ENCODE measurements at regions not wholly inside any gene's neighbourhood (a gene's known extent, or its start where the extent isn't known, plus 50 kb on each side); places are given as distances from the start of the nearest gene placed in this dataset.
A peak's percentile ranks its signal among the peaks of the same experiment; 100 is the strongest.

GRCh38 chr3:148042663-148043445 is 633.7 kb downstream of the ZIC1 start:
- DNase-seq = no peak

- no peak for DNase-seq
Measured at GRCh38 chr3:148044151-148044550, 635.0 kb downstream of the ZIC1 start.

- no peak for DNase-seq
Measured at GRCh38 chr3:148054999-148055398, 642.7 kb upstream of the AGTR1 start.

- DNase-seq = peak; percentile 49
Measured at GRCh38 chr3:148062590-148062989, 635.1 kb upstream of the AGTR1 start.

GRCh38 chr3:148066802-148067201 is 630.9 kb upstream of the AGTR1 start:
- no peak for DNase-seq

GRCh38 chr3:148068466-148068865 is 629.2 kb upstream of the AGTR1 start:
- DNase-seq = no peak

GRCh38 chr3:148070041-148070440 is 627.7 kb upstream of the AGTR1 start:
- DNase-seq = no peak

- no peak for DNase-seq
Measured at GRCh38 chr3:148073721-148074456, 623.8 kb upstream of the AGTR1 start.

GRCh38 chr3:148074946-148075345 is 622.8 kb upstream of the AGTR1 start:
- DNase-seq = peak; percentile 17

GRCh38 chr3:148075771-148076716 is 621.7 kb upstream of the AGTR1 start:
- no peak for DNase-seq

- DNase-seq = no peak
Measured at GRCh38 chr3:148077318-148077923, 620.3 kb upstream of the AGTR1 start.

- no peak for DNase-seq
Measured at GRCh38 chr3:148077965-148078364, 619.7 kb upstream of the AGTR1 start.

- DNase-seq = no peak
Measured at GRCh38 chr3:148078658-148079057, 619.0 kb upstream of the AGTR1 start.

GRCh38 chr3:148079370-148079769 is 618.3 kb upstream of the AGTR1 start:
- no peak for DNase-seq

- no peak for DNase-seq
Measured at GRCh38 chr3:148081926-148082325, 615.8 kb upstream of the AGTR1 start.

- DNase-seq = no peak
Measured at GRCh38 chr3:148082506-148083280, 615.0 kb upstream of the AGTR1 start.

GRCh38 chr3:148083526-148084182 is 614.0 kb upstream of the AGTR1 start:
- peak; percentile 26 for DNase-seq

GRCh38 chr3:148084931-148085330 is 612.8 kb upstream of the AGTR1 start:
- DNase-seq = no peak

- no peak for DNase-seq
Measured at GRCh38 chr3:148087601-148088371, 609.9 kb upstream of the AGTR1 start.

- DNase-seq = no peak
Measured at GRCh38 chr3:148089171-148089570, 608.5 kb upstream of the AGTR1 start.

GRCh38 chr3:148090156-148090555 is 607.5 kb upstream of the AGTR1 start:
- DNase-seq = no peak

Measured in NCI-H2029 (cell line).